EH (cell line): ENCODE measurements at regions not wholly inside any gene's neighbourhood (a gene's known extent, or its start where the extent isn't known, plus 50 kb on each side); places are given as distances from the start of the nearest gene placed in this dataset.
A peak's percentile ranks its signal among the peaks of the same experiment; 100 is the strongest.

Source experiments
- DNase-seq: peaks from one replicate; pipeline ENCODE4 v3.0.0-alpha.2; 2015; ENCODE audit warnings: low read depth

- no peak for DNase-seq
Observed at GRCh38 chr9:13552606-13553215, 273.2 kb upstream of the MPDZ start.

GRCh38 chr9:13550519-13550918, 271.0 kb upstream of the MPDZ start:
- DNase-seq: no peak

GRCh38 chr9:13548535-13548934, 269.0 kb upstream of the MPDZ start:
- DNase-seq: no peak

- DNase-seq: no peak
Observed at GRCh38 chr9:13535141-13535540, 255.6 kb upstream of the MPDZ start.

GRCh38 chr9:13534006-13534405, 254.5 kb upstream of the MPDZ start:
- no peak for DNase-seq

- DNase-seq: no peak
Observed at GRCh38 chr9:13532407-13532806, 252.9 kb upstream of the MPDZ start.

GRCh38 chr9:13529321-13530104, 250.0 kb upstream of the MPDZ start:
- DNase-seq: no peak

GRCh38 chr9:13524245-13524644, 244.8 kb upstream of the MPDZ start:
- DNase-seq: no peak

GRCh38 chr9:13520069-13520468, 240.6 kb upstream of the MPDZ start:
- DNase-seq: no peak

GRCh38 chr9:13513716-13514444, 234.4 kb upstream of the MPDZ start:
- peak; percentile 62 for DNase-seq

- DNase-seq: no peak
Observed at GRCh38 chr9:13513286-13513685, 233.8 kb upstream of the MPDZ start.

- no peak for DNase-seq
Observed at GRCh38 chr9:13508681-13509080, 229.2 kb upstream of the MPDZ start.

GRCh38 chr9:13508086-13508485, 228.6 kb upstream of the MPDZ start:
- DNase-seq: no peak

GRCh38 chr9:13505797-13506196, 226.3 kb upstream of the MPDZ start:
- no peak for DNase-seq

GRCh38 chr9:13503599-13503998, 224.1 kb upstream of the MPDZ start:
- DNase-seq: no peak

- no peak for DNase-seq
Observed at GRCh38 chr9:13502484-13502883, 223.0 kb upstream of the MPDZ start.

- no peak for DNase-seq
Observed at GRCh38 chr9:13501018-13501417, 221.5 kb upstream of the MPDZ start.

- no peak for DNase-seq
Observed at GRCh38 chr9:13500034-13500433, 220.5 kb upstream of the MPDZ start.

- DNase-seq: no peak
Observed at GRCh38 chr9:13493697-13494096, 214.2 kb upstream of the MPDZ start.

GRCh38 chr9:13491493-13492424, 212.3 kb upstream of the MPDZ start:
- no peak for DNase-seq

GRCh38 chr9:13491138-13491492, 211.6 kb upstream of the MPDZ start:
- no peak for DNase-seq

- no peak for DNase-seq
Observed at GRCh38 chr9:13487936-13488335, 208.4 kb upstream of the MPDZ start.
